ENCODE measurements at regions not wholly inside any gene's neighbourhood (a gene's known extent, or its start where the extent isn't known, plus 50 kb on each side); places are given as distances from the start of the nearest gene placed in this dataset.

DNA sequence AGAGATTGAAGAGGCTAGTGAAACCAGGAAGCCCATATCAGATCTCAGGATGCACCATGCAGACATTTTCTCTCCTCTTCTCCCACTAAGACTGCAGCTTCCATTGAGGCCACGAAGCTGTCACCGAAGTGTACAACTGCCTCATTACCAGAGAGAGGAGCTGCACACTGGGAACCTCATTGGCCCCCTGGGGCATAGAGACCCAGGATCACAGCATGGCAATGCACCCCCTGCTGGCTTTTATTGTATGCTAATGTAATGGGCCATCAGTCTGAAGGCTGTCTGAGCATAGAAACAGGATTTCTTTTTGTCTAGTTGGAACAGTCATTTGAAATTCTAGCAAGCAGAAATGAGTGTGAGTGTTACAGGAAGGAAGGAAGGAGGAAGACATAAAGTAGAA is 861.6 kb upstream of the CELF4 start:
- H3K9me3 ChIP-seq = no peaks in the 10 kb centered on the region
- WGBS, 3 donors = 95 to 98% (median 98%) methylated on average over 2 of the region's 2 CpGs
- H3K4me1 ChIP-seq (ENCODE audit: insufficient read depth) = no peaks in the 10 kb centered on the region
- H3K4me3 ChIP-seq = no peak overlapping the region
- no peak for DNase-seq
- no peaks in the 10 kb centered on the region for H3K36me3 ChIP-seq
- H3K27me3 ChIP-seq = no peaks in the 10 kb centered on the region
- H3K27ac ChIP-seq = no peak overlapping the region
- intact Hi-C loops (cut with DNase I) = no loop called here
- TF ChIP-seq POLR2A (IDR thresholded peaks at IDR 0.05) = no peak
- no peak for TF ChIP-seq EP300 (IDR thresholded peaks at IDR 0.05)
- TF ChIP-seq, protein P1, sequence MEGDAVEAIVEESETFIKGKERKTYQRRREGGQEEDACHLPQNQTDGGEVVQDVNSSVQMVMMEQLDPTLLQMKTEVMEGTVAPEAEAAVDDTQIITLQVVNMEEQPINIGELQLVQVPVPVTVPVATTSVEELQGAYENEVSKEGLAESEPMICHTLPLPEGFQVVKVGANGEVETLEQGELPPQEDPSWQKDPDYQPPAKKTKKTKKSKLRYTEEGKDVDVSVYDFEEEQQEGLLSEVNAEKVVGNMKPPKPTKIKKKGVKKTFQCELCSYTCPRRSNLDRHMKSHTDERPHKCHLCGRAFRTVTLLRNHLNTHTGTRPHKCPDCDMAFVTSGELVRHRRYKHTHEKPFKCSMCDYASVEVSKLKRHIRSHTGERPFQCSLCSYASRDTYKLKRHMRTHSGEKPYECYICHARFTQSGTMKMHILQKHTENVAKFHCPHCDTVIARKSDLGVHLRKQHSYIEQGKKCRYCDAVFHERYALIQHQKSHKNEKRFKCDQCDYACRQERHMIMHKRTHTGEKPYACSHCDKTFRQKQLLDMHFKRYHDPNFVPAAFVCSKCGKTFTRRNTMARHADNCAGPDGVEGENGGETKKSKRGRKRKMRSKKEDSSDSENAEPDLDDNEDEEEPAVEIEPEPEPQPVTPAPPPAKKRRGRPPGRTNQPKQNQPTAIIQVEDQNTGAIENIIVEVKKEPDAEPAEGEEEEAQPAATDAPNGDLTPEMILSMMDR (IDR thresholded peaks at IDR 0.05) = no peak

DNA sequence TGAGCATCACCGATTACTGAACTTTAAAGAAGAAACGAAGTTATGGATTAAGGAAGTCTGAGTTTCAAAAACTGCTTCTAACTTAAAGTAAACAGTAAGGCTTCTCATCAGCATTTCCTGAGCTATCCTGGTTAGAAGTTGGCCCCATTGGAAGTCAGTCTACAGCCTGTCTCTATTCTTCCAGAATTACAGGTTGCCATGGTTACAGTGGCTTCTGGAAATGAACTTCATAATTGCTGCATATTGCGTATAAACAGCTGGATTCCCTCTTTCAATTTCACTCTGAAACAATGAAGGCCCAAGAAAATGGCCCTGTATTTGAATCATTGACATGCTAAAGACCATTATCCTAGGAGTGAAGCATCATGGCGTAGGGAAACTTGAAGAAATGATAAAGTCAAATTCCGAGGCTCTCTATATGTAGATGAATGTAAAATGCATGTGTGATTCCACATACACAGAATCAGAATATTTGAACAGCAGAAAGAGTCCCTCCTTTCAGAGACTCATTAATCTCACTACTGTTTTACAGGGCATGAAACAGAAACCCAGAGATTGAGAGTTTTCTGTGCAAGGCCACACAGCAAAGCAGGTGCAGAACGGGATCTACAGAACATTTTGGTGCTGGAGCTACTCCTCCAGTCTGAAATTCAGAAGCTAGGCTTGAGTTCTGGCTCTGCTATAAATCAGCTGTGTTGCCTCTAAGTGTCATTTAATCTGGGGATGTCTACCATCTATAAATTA is 856.4 kb upstream of the CELF4 start:
- intact Hi-C loops (cut with DNase I) = no loop called here
- Histone ChIP-seq H3K4me3 (no peak overlapping the region), H3K4me1 (ENCODE audit: insufficient read depth) (no peaks in the 10 kb centered on the region), H3K36me3 (no peaks in the 10 kb centered on the region), H3K27me3 (no peaks in the 10 kb centered on the region), H3K27ac (no peak overlapping the region), H3K9me3 (no peaks in the 10 kb centered on the region)
- WGBS, 3 donors = 88 to 94% (median 91%) methylated on average over 6 of the region's 6 CpGs
- no peak for DNase-seq
- TF ChIP-seq, protein P1 (IDR thresholded peaks at IDR 0.05) = no peak
- no peak for TF ChIP-seq EP300 (IDR thresholded peaks at IDR 0.05)
- no peak for TF ChIP-seq POLR2A (IDR thresholded peaks at IDR 0.05)

DNA sequence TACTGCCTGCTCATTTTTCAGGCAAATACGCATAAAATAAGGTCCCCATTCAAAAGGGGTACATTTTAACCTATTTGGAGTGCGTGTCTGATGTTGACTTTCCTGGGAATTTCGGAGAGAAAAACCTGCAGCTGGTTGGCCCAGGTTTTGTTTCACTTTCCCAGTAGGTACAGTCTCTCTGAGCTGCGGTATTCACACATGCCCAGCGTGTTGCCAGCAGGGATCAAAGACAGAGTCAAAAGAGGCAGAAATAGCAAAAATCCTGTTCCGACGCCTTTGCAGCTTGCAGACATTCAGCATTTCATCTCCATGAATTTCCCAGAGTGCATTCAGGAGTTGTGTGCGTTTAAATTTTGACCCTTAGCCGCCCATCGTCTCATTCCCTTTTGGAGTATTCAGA is 855.4 kb upstream of the CELF4 start:
- H3K27ac ChIP-seq = no peak overlapping the region
- WGBS, 3 donors = 89 to 91% (median 89%) methylated on average over 10 of the region's 10 CpGs
- no peak overlapping the region for H3K4me3 ChIP-seq
- no peaks in the 10 kb centered on the region for H3K27me3 ChIP-seq
- DNase-seq = no peak
- TF ChIP-seq EP300 (IDR thresholded peaks at IDR 0.05) (no peak), POLR2A (IDR thresholded peaks at IDR 0.05) (no peak)
- TF ChIP-seq, protein P1 (IDR thresholded peaks at IDR 0.05) = no peak
- intact Hi-C loops (cut with DNase I) = no loop called here
- H3K4me1 ChIP-seq (ENCODE audit: insufficient read depth) = no peaks in the 10 kb centered on the region
- no peaks in the 10 kb centered on the region for H3K36me3 ChIP-seq
- H3K9me3 ChIP-seq = no peaks in the 10 kb centered on the region

DNA sequence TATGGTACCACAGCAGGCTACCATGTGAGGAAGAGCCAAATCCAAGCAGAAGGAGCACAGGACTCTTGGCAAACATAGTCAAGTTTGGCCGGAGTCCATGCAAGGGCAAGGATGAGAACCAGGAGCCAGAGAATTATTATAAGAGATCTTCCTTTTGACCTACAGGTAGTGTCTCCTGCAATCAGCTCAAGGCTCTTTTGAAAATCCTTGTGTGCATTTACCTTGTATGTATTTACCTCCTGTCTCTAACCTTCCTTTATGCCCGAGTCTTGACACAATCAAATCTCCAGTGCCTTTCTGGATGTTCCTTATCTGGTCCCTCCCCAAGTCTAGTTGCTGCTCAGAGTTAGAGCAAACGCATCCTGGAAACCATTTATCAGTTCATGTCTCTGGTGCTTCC is 855.0 kb upstream of the CELF4 start:
- 62 to 75% (median 73%) methylated on average over 3 of the region's 3 CpGs for WGBS, 3 donors
- no peak overlapping the region for H3K4me3 ChIP-seq

More for the DNA sequence above, 855.0 kb upstream of the CELF4 start:
- no peak for DNase-seq
- intact Hi-C loops (cut with DNase I) = no loop called here
- Histone ChIP-seq H3K27ac (no peak overlapping the region), H3K27me3 (no peaks in the 10 kb centered on the region), H3K4me1 (ENCODE audit: insufficient read depth) (no peaks in the 10 kb centered on the region), H3K36me3 (no peaks in the 10 kb centered on the region), H3K9me3 (no peaks in the 10 kb centered on the region)
- TF ChIP-seq EP300 (IDR thresholded peaks at IDR 0.05) (no peak), POLR2A (IDR thresholded peaks at IDR 0.05) (no peak)
- TF ChIP-seq, protein P1 (IDR thresholded peaks at IDR 0.05) = no peak

Measured in ovary (tissue), 7 donors.